ENCODE measurements at regions not wholly inside any gene's neighbourhood (a gene's known extent, or its start where the extent isn't known, plus 50 kb on each side); places are given as distances from the start of the nearest gene placed in this dataset.
A peak's percentile ranks its signal among the peaks of the same experiment; 100 is the strongest.

GRCh38 chr13:85013006-85013405 is 786.2 kb downstream of the SLITRK6 start (continued):
- TF ChIP-seq ZNF462 (CRISPR knock-in tag; IDR thresholded peaks at IDR 0.05) (no peak), CREB1 (CRISPR knock-in tag; IDR thresholded peaks at IDR 0.05; ENCODE audit: low read depth) (no peak)

GRCh38 chr13:85009447-85009846 is 789.8 kb downstream of the SLITRK6 start:
- Mint-ChIP-seq H3K36me3 (ENCODE audit: low read depth) (no peaks in the 10 kb centered on the region), H3K27ac (peak overlapping the region; percentile 40; the same call in 1 of the 2 replicates)
- no peak for ATAC-seq

GRCh38 chr13:84999252-84999651 is 800.0 kb downstream of the SLITRK6 start:
- Histone ChIP-seq H3K27me3 (ENCODE audit: insufficient read depth) (no peaks in the 10 kb centered on the region), H3K4me2 (no peak overlapping the region), H2AFZ (no peak overlapping the region), H3K9me2 (ENCODE audit: insufficient read depth) (no peaks in the 10 kb centered on the region), H3F3A (replicated peaks; ENCODE audit: low read depth) (no peaks in the 10 kb centered on the region), H4K20me1 (replicated peaks; ENCODE audit: insufficient read depth) (no peaks in the 10 kb centered on the region), H3K27ac (ENCODE audit: low read depth) (no peak overlapping the region), H3K36me3 (ENCODE audit: insufficient read depth) (no peaks in the 10 kb centered on the region), H3K4me1 (ENCODE audit: insufficient read depth) (no peaks in the 10 kb centered on the region), H3K4me3 (no peak overlapping the region), H3K79me2 (replicated peaks; ENCODE audit: insufficient read depth) (no peaks in the 10 kb centered on the region)
- Mint-ChIP-seq H3K36me3 (ENCODE audit: low read depth) (no peaks in the 10 kb centered on the region), H3K27me3 (ENCODE audit: insufficient read depth, low read depth, poor library complexity) (no peaks in the 10 kb centered on the region), H3K4me3 (no peak overlapping the region), H3K9me3 (no peaks in the 10 kb centered on the region), H3K27ac (no peak overlapping the region), H3K4me1 (no peaks in the 10 kb centered on the region)
- DNase-seq (ENCODE audit: low spot score) (no peak), ATAC-seq (no peak)
- TF ChIP-seq EZH2 (IDR thresholded peaks at IDR 0.05; ENCODE audit: low read depth, unreplicated experiment) (no peak), NANOG (IDR thresholded peaks at IDR 0.05; ENCODE audit: borderline replicate concordance) (no peak), STAT1 (IDR thresholded peaks at IDR 0.05; ENCODE audit: unreplicated experiment) (no peak), ZNF462 (CRISPR knock-in tag; IDR thresholded peaks at IDR 0.05) (no peak)

More at GRCh38 chr13:85009447-85009846, 789.8 kb downstream of the SLITRK6 start:
- Histone ChIP-seq H3K4me2 (no peak overlapping the region), H3K36me3 (ENCODE audit: insufficient read depth) (no peaks in the 10 kb centered on the region), H3K27ac (ENCODE audit: low read depth) (no peak overlapping the region), H3K27me3 (ENCODE audit: insufficient read depth) (no peaks in the 10 kb centered on the region), H3K9me2 (ENCODE audit: insufficient read depth) (no peaks in the 10 kb centered on the region), H3K4me1 (ENCODE audit: insufficient read depth) (no peaks in the 10 kb centered on the region), H3K79me2 (replicated peaks; ENCODE audit: insufficient read depth) (no peaks in the 10 kb centered on the region), H3K4me3 (no peak overlapping the region), H4K20me1 (replicated peaks; ENCODE audit: insufficient read depth) (no peaks in the 10 kb centered on the region), H2AFZ (no peak overlapping the region), H3F3A (replicated peaks; ENCODE audit: low read depth) (no peaks in the 10 kb centered on the region)
- no peaks in the 10 kb centered on the region for H3K4me1 Mint-ChIP-seq
- no peak for TF ChIP-seq POLR2AphosphoS5 (IDR thresholded peaks at IDR 0.05; ENCODE audit: low read depth)
- no peak overlapping the region for H3K4me3 Mint-ChIP-seq
- no peaks in the 10 kb centered on the region; the same call in none of the 3 replicates for H3K9me3 Mint-ChIP-seq
- no peaks in the 10 kb centered on the region for H3K27me3 Mint-ChIP-seq (ENCODE audit: insufficient read depth, low read depth, poor library complexity)
- no peak for DNase-seq (ENCODE audit: low spot score)
